ENCODE measurements at regions not wholly inside any gene's neighbourhood (a gene's known extent, or its start where the extent isn't known, plus 50 kb on each side); places are given as distances from the start of the nearest gene placed in this dataset.
"Not testable (repeated sequence)": the region's sequence is repeated elsewhere in the genome, so short reads cannot be mapped to it uniquely, and the experiment has no call there.

DNA sequence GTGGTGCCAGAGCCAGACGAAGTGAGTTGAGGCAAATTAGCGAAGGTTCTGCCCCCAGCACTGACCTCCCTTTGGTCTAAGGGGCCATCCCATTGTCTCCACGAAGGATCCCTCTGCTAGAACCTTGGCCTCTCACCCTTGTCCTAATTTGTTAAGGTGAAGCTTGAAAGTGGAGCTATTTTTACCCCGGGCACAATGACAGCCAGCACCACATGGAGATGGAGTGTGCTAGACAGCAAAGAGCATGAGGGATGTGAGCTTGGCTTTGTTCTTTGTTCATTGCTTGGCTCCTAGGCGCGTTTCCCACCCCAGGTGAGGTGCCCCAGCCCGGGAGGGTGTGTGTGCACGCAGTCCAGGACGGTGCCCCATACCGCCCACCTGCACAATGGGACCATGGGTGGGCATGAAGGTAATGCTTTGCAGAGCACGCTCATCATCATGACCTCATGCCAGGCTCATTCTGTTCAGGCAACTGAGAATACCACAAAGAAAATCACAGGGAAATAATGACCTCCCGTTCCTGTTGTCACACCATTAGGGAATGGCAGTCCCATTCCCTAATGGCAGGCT, 361.0 kb upstream of the FZD8 start:
- no peak overlapping the region for H3K4me3 ChIP-seq (ENCODE audit: low read depth, low read length)
- TF ChIP-seq, protein P1, sequence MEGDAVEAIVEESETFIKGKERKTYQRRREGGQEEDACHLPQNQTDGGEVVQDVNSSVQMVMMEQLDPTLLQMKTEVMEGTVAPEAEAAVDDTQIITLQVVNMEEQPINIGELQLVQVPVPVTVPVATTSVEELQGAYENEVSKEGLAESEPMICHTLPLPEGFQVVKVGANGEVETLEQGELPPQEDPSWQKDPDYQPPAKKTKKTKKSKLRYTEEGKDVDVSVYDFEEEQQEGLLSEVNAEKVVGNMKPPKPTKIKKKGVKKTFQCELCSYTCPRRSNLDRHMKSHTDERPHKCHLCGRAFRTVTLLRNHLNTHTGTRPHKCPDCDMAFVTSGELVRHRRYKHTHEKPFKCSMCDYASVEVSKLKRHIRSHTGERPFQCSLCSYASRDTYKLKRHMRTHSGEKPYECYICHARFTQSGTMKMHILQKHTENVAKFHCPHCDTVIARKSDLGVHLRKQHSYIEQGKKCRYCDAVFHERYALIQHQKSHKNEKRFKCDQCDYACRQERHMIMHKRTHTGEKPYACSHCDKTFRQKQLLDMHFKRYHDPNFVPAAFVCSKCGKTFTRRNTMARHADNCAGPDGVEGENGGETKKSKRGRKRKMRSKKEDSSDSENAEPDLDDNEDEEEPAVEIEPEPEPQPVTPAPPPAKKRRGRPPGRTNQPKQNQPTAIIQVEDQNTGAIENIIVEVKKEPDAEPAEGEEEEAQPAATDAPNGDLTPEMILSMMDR (IDR thresholded peaks at IDR 0.05; ENCODE audit: insufficient read depth, low read depth, low read length, missing control alignments): no peak
- DNase-seq (ENCODE audit: low read depth): no peak

DNA sequence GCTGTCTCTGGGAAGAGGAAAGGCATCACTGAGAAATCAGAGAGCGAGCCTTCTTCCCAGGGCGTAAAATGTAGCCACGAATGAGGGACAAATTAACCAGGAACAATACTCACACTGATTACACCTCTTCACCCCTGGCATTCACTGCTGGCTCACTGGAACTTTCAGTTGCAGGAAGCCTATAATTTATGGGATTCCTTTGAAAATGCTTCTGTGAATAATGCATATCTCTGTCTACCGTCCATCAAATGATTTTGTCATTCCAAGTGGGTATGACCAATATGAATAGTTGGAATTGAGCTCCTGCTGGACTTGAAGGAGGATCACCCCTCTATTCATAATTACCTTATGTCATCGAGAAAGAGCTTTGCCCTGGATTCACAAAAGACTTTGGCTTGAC, 360.3 kb upstream of the FZD8 start:
- DNase-seq (ENCODE audit: low read depth): no peak

DNA sequence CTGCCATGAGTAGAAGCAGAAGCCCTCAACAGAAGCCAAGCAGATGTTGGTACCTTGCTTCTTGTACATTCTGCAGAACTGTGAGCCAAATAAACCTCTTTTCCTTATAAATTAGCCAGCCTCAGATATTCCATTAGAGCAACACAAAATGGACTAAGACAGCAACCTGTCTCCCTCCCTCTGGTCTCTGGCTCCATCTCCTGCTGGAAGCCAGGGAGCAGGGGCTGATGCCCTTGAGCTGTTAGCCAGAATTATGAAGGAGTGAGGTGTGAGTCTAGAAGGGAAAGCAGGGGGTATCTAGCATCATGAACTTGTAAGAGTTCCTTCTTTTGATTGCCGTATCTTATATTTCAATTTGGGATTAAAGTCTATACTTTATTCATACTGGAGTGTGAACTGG, 358.7 kb upstream of the FZD8 start:
- not testable (repeated sequence) for DNase-seq (ENCODE audit: low read depth); H3K4me3 ChIP-seq (ENCODE audit: low read depth, low read length)

More for the DNA sequence above, 360.3 kb upstream of the FZD8 start:
- H3K4me3 ChIP-seq (ENCODE audit: low read depth, low read length): no peak overlapping the region
- TF ChIP-seq, protein P1 (IDR thresholded peaks at IDR 0.05; ENCODE audit: insufficient read depth, low read depth, low read length, missing control alignments): no peak

DNA sequence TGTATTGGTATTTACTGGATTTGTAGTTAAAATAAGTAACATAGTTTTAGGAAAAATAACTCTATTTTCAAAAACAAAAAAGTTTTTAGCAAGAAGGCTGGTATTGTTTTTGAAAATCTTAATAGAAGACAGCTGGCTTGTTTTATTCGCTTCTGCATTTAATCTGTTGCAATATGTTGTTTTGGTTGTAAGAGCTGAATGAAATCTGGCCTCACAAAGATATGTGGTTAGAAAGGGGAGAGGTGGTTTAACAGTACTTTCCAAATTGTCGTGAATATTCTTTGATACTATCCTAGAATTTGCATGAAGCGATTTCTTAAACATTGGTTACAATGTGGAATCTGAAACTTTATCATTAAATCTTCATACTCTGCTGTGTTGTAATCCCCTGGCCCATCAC, 355.9 kb upstream of the FZD8 start:
- TF ChIP-seq, protein P1 (IDR thresholded peaks at IDR 0.05; ENCODE audit: insufficient read depth, low read depth, low read length, missing control alignments): no peak
- no peak for DNase-seq (ENCODE audit: low read depth)
- H3K4me3 ChIP-seq (ENCODE audit: low read depth, low read length): no peak overlapping the region

DNA sequence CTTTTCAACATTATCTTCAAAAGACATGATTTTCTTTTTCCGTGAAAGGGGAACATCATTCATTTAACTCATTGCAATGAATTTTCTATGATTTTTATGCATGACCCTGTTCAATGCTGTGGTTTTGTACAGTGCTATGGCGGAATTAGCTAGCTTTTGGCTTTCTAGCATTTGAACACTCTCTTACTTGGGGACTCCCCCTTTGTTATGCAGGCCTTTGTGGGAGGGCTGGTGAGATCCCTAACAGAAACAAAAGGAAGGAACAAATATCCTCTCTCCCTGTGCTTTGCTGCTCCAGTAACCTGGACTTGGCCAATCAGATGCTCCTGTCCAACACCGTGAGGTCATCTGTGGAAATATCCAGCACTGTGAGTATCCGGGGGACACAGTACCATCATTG, 353.4 kb upstream of the FZD8 start:
- TF ChIP-seq, protein P1 (IDR thresholded peaks at IDR 0.05; ENCODE audit: insufficient read depth, low read depth, low read length, missing control alignments): no peak
- DNase-seq (ENCODE audit: low read depth): no peak

DNA sequence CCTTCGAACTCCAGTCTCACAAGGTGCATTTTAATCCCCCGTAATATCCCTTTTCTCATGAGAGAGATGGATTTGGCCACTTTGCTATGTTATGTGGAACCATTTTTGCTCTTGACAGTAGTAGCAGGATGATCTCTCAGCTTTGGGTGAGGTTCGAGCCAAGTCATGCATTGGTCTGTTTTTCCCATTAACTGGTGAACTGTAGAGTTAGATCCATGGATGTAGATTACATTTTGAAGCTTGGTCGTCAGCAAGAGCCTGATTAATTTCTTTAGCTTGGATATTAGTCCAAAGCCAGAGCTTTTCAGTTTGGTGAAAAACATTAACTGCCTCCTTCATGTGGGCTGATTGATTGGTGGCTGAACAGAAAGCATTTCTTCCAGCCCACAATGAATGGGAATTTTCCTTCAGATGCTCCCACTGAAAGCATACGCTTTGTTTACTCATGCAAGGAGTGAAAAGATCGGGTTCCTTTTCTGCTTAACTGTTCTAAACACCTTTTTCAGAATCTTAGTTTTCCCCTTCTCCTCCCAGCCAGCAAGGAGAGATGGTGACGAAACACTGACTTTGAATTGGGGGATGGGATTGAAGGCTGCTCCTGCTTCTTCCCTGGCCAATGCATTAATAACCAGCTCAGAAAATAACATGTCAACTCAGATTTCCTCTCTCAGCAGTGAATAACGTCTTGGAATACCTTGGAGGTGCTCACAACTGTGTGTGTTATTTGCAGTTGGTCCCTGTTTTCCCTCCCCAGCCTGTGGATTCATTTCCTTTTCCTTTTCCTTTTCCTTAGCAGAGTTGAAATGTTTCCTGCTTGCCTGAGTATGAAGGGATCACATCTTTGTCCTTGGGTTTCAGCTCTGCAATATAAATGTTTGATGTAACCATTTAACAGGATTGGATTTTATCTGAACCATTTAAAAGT, 351.8 kb upstream of the FZD8 start:
- TF ChIP-seq, protein P1 (IDR thresholded peaks at IDR 0.05; ENCODE audit: insufficient read depth, low read depth, low read length, missing control alignments): no peak

More for the DNA sequence above, 353.4 kb upstream of the FZD8 start:
- no peak overlapping the region for H3K4me3 ChIP-seq (ENCODE audit: low read depth, low read length)

DNA sequence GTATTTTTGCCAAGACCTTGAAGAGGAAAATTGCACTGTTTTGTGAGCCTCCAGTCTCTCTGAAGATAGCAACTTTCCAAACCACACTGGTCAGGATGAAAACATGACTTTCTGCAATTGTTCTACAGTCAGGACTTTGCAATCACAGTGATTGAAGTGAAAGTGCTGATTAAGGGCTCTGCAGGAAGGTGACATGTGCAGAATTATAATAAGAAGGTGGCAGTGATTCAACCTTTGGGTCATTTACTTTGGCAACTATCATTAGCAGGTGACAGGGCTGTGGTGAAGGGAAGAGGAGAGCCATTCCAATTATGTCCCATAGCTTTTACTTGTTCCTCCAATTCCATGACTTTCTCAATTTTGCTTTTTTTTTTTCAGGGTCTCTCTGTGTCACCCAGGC, 350.0 kb upstream of the FZD8 start:
- no peak overlapping the region for H3K4me3 ChIP-seq (ENCODE audit: low read depth, low read length)
- no peak for DNase-seq (ENCODE audit: low read depth)
- TF ChIP-seq, protein P1 (IDR thresholded peaks at IDR 0.05; ENCODE audit: insufficient read depth, low read depth, low read length, missing control alignments): no peak

More for the DNA sequence above, 351.8 kb upstream of the FZD8 start:
- DNase-seq (ENCODE audit: low read depth): no peak
- H3K4me3 ChIP-seq (ENCODE audit: low read depth, low read length): no peak overlapping the region
